ENCODE measurements at regions not wholly inside any gene's neighbourhood (a gene's known extent, or its start where the extent isn't known, plus 50 kb on each side); places are given as distances from the start of the nearest gene placed in this dataset.

DNA sequence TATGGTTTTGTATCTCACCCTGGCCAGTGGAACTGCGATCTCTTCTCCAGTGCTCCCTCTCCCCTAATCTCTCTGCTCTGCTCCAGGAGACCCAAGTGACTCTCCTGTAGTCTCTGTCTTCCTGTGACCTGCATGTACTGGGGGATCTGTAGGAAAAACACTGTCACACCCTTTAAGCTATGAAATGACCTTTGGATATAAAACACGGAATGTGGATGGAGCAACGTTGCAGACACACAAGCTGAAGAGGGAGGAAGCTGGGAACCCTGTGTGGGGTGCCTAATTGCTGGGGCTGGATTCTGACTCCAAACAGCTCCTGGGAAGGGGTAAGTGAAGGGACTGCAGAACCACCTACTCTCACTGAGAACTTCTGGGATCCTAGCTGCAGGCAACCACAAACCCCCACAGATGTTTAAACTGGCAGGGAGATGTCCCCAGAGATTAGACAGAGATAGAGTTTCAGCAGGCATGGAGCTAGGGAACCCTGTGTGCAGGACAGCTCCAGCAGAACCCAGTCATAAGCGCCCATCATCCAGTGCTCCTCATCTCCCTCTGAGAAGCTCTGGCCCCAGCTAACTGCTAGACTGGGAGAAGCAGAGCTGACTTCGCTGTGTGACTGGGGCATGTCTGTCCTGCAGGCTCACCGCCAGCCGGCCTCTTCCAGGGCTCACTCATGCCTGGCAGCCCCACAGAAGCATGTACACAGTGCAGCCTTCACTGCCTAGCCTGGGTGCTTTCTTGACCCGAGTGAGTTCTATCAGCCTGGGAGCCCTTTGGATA lies 482.7 kb upstream of the SETBP1 start (continued):
- no peak for TF ChIP-seq ZNF112 (tag by site-specific recombination; IDR thresholded peaks at IDR 0.05)
- no peak for TF ChIP-seq ZFP69B (tag by site-specific recombination; IDR thresholded peaks at IDR 0.05)
- TF ChIP-seq ZNF394 (tag by site-specific recombination; IDR thresholded peaks at IDR 0.05; ENCODE audit: borderline replicate concordance), result no peak
- no peak for TF ChIP-seq ZNF624 (tag by site-specific recombination; IDR thresholded peaks at IDR 0.05)
- no peak for TF ChIP-seq ZNF423 (tag by site-specific recombination; IDR thresholded peaks at IDR 0.05)

DNA sequence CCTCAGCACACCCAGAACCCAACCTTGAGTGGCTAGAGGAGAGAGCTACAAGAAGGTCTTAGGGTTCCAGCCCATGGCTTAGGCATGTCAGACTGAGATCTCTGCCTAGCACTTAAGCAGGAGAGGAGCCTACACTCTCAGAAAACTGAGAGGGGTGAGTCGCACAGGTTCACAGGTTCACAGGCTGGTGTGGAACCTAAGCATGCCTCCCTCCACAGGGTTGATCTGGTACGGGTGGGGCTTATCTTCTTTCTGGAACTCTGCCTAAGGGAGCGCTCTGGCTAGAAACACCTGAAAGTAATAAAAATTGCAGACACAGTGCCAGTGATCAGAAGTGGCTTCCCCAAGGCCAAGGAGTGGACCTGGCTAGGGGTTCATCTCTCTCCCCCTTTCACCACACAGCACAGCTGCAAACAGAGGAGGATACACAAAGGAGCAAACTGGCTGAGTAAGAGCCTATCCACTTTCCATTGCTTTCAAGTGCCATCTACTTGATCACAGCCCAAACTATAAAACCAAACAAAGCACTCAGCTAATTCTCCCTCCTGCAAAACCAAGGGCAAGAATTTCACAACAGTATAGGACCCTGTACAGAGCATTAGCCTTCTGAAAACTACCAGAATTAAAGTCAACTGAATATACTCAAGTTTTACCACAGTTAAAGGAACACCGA lies 481.9 kb upstream of the SETBP1 start:
- ChIA-PET CTCF (interaction anchor here (0.6 to 1.0 kb wide), 2 partner anchors 10 to 128 kb away, joined by 3 read pairs; no protein-coding TSS in a partner anchor), POLR2A (no interaction called here)
- H3K4me1 ChIP-seq (ENCODE audit: control insufficient read depth, insufficient read depth, low read length), result no peaks in the 10 kb centered on the region; the same call in 1 of the 2 replicates
- H3K4me3 ChIP-seq (ENCODE audit: low read depth, low read length), result no peak overlapping the region
- H3K27ac ChIP-seq (ENCODE audit: extremely low read depth, low read depth, low read length), result no peak overlapping the region
- no peak for TF ChIP-seq ZNF211 (tag by site-specific recombination; IDR thresholded peaks at IDR 0.05; ENCODE audit: low read depth)
- TF ChIP-seq ZNF660 (tag by site-specific recombination; IDR thresholded peaks at IDR 0.05), result no peak
- TF ChIP-seq, protein P1, sequence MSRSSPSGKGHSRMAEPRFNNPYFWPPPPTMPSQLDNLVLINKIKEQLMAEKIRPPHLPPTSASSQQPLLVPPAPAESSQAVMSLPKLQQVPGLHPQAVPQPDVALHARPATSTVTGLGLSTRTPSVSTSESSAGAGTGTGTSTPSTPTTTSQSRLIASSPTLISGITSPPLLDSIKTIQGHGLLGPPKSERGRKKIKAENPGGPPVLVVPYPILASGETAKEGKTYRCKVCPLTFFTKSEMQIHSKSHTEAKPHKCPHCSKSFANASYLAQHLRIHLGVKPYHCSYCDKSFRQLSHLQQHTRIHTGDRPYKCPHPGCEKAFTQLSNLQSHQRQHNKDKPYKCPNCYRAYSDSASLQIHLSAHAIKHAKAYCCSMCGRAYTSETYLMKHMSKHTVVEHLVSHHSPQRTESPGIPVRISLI (tag by site-specific recombination; IDR thresholded peaks at IDR 0.05), result no peak
- no peak for TF ChIP-seq ZXDB (tag by site-specific recombination; IDR thresholded peaks at IDR 0.05)
- H3K9me3 ChIP-seq (ENCODE audit: control insufficient read depth, insufficient read depth, low read depth, low read length), result no peaks in the 10 kb centered on the region
- no peaks in the 10 kb centered on the region for H3K36me3 ChIP-seq (ENCODE audit: control insufficient read depth in 2 of 2, insufficient read depth in 1 of 2, low read length in 2 of 2)

DNA sequence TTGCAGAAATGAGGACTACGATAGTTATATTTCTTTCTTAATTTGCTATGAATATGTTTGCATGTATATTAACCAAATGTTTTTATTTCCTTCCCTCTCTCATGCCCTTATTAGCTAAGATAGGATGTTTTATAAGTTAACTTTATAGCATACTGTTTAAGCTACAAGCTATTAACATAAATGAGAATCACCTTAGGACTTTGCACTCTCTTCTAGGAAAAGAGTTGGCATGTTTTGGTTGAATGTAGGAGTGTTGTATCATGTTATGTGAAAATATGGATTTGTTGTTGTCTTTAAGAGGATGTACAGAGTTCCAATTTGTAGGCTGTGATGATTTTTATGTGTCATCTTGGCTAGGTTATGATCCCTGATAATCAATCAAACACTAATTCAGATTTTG lies 467.4 kb upstream of the SETBP1 start:
- ChIA-PET POLR2A (no interaction called here), CTCF (interaction anchor here (0.7 kb wide), 1 partner anchor 862 kb away, joined by 3 read pairs; no protein-coding TSS in a partner anchor)
- Histone ChIP-seq H3K36me3 (ENCODE audit: control insufficient read depth in 2 of 2, insufficient read depth in 1 of 2, low read length in 2 of 2) (no peaks in the 10 kb centered on the region), H3K4me1 (ENCODE audit: control insufficient read depth, insufficient read depth, low read length) (no peaks in the 10 kb centered on the region), H3K9me3 (ENCODE audit: control insufficient read depth, insufficient read depth, low read depth, low read length) (no peaks in the 10 kb centered on the region), H3K27ac (ENCODE audit: extremely low read depth, low read depth, low read length) (no peak overlapping the region), H3K4me3 (ENCODE audit: low read depth, low read length) (no peak overlapping the region)
- TF ChIP-seq KLF8 (tag by site-specific recombination; IDR thresholded peaks at IDR 0.05) (no peak), BCL11B (tag by site-specific recombination; IDR thresholded peaks at IDR 0.05; ENCODE audit: low read depth) (no peak), MEIS1 (CRISPR knock-in tag; IDR thresholded peaks at IDR 0.05; ENCODE audit: borderline replicate concordance) (no peak)
- TF ChIP-seq, protein P2, sequence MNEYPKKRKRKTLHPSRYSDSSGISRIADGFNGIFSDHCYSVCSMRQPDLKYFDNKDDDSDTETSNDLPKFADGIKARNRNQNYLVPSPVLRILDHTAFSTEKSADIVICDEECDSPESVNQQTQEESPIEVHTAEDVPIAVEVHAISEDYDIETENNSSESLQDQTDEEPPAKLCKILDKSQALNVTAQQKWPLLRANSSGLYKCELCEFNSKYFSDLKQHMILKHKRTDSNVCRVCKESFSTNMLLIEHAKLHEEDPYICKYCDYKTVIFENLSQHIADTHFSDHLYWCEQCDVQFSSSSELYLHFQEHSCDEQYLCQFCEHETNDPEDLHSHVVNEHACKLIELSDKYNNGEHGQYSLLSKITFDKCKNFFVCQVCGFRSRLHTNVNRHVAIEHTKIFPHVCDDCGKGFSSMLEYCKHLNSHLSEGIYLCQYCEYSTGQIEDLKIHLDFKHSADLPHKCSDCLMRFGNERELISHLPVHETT (tag by site-specific recombination; IDR thresholded peaks at IDR 0.05), result no peak

DNA sequence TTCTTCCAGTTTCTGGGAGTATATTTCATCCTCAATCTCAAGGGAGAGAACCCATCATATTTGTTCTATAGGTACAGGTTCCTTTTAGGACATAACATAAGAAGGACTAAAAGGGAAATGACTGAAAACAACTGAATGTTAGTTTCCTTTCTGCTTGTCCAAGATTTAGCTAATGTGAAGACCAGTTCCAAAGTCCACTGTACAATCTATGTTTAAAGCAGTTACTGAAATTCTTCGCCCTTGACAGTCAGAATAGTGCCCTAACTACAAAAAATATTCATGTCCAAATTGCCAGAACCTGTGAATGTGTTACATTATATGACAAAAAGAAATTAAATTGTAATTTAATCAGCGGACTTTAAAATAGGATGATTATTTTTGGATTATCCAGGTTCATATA lies 466.3 kb upstream of the SETBP1 start:
- H3K9me3 ChIP-seq (ENCODE audit: control insufficient read depth, insufficient read depth, low read depth, low read length), result no peaks in the 10 kb centered on the region
- no peaks in the 10 kb centered on the region for H3K36me3 ChIP-seq (ENCODE audit: control insufficient read depth in 2 of 2, insufficient read depth in 1 of 2, low read length in 2 of 2)
- ChIA-PET POLR2A (no interaction called here), CTCF (interaction anchor here (0.8 kb wide), 1 partner anchor 71 kb away, joined by 3 read pairs; no protein-coding TSS in a partner anchor)
- no peak overlapping the region for H3K4me3 ChIP-seq (ENCODE audit: low read depth, low read length)
- H3K4me1 ChIP-seq (ENCODE audit: control insufficient read depth, insufficient read depth, low read length), result no peaks in the 10 kb centered on the region
- H3K27ac ChIP-seq (ENCODE audit: extremely low read depth, low read depth, low read length), result no peak overlapping the region
- no peak for TF ChIP-seq ZNF561 (tag by site-specific recombination; IDR thresholded peaks at IDR 0.05; ENCODE audit: borderline replicate concordance)
- no peak for TF ChIP-seq ZNF311 (tag by site-specific recombination; IDR thresholded peaks at IDR 0.05; ENCODE audit: borderline replicate concordance)
- TF ChIP-seq ZNF623 (tag by site-specific recombination; IDR thresholded peaks at IDR 0.05), result no peak
- TF ChIP-seq, protein P3, sequence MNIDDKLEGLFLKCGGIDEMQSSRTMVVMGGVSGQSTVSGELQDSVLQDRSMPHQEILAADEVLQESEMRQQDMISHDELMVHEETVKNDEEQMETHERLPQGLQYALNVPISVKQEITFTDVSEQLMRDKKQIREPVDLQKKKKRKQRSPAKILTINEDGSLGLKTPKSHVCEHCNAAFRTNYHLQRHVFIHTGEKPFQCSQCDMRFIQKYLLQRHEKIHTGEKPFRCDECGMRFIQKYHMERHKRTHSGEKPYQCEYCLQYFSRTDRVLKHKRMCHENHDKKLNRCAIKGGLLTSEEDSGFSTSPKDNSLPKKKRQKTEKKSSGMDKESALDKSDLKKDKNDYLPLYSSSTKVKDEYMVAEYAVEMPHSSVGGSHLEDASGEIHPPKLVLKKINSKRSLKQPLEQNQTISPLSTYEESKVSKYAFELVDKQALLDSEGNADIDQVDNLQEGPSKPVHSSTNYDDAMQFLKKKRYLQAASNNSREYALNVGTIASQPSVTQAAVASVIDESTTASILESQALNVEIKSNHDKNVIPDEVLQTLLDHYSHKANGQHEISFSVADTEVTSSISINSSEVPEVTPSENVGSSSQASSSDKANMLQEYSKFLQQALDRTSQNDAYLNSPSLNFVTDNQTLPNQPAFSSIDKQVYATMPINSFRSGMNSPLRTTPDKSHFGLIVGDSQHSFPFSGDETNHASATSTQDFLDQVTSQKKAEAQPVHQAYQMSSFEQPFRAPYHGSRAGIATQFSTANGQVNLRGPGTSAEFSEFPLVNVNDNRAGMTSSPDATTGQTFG (tag by site-specific recombination; IDR thresholded peaks at IDR 0.05; ENCODE audit: borderline replicate concordance), result no peak
- TF ChIP-seq, protein P4, sequence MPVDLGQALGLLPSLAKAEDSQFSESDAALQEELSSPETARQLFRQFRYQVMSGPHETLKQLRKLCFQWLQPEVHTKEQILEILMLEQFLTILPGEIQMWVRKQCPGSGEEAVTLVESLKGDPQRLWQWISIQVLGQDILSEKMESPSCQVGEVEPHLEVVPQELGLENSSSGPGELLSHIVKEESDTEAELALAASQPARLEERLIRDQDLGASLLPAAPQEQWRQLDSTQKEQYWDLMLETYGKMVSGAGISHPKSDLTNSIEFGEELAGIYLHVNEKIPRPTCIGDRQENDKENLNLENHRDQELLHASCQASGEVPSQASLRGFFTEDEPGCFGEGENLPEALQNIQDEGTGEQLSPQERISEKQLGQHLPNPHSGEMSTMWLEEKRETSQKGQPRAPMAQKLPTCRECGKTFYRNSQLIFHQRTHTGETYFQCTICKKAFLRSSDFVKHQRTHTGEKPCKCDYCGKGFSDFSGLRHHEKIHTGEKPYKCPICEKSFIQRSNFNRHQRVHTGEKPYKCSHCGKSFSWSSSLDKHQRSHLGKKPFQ (tag by site-specific recombination; IDR thresholded peaks at IDR 0.05), result no peak
- TF ChIP-seq ZFP3 (tag by site-specific recombination; IDR thresholded peaks at IDR 0.05; ENCODE audit: low read depth), result no peak
- TF ChIP-seq, protein P5, sequence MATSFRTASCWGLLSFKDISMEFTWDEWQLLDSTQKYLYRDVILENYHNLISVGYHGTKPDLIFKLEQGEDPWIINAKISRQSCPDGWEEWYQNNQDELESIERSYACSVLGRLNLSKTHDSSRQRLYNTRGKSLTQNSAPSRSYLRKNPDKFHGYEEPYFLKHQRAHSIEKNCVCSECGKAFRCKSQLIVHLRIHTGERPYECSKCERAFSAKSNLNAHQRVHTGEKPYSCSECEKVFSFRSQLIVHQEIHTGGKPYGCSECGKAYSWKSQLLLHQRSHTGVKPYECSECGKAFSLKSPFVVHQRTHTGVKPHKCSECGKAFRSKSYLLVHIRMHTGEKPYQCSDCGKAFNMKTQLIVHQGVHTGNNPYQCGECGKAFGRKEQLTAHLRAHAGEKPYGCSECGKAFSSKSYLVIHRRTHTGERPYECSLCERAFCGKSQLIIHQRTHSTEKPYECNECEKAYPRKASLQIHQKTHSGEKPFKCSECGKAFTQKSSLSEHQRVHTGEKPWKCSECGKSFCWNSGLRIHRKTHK (tag by site-specific recombination; IDR thresholded peaks at IDR 0.05), result no peak

All from HEK293 (cell line).